ENCODE measurements at regions not wholly inside any gene's neighbourhood (a gene's known extent, or its start where the extent isn't known, plus 50 kb on each side); places are given as distances from the start of the nearest gene placed in this dataset.

DNA sequence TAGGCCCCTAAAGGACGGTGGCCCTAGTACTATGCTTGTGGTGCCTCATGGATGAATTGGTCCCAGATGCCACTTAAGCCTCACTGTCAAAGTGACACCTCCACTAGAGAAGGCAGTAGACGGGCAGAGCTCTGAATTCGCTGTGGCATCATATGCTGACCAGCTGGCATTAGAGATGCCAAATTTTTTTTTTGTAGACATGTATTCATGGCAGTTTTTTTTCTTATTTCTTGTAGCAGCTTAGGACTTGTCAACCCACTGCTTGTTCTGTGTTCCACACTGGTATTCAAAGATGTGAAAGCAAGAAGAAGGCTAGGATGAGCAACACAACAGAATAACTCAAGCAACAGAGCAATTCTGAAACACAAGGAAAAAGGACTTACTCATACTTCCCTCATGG, 212.5 kb downstream of the DLEU7 start:
- H3K27me3 Mint-ChIP-seq (ENCODE audit: insufficient read depth, unreplicated experiment), result no peaks in the 10 kb centered on the region
- H3K4me3 Mint-ChIP-seq (ENCODE audit: unreplicated experiment), result no peak overlapping the region
- no peaks in the 10 kb centered on the region for H3K9me3 Mint-ChIP-seq (ENCODE audit: unreplicated experiment)
- intact Hi-C loops (cut with micrococcal nuclease), result no loop called here
- CTCF ChIA-PET, result interaction anchor here (0.8 kb wide), 1 partner anchor 30 kb away, joined by 4 read pairs; no protein-coding TSS in a partner anchor
- POLR2A ChIA-PET, result interaction anchor here (1.0 kb wide), 1 partner anchor 10 kb away, joined by 3 read pairs; no protein-coding TSS in a partner anchor
- DNase-seq (ENCODE audit: unreplicated experiment), result no peak
- no TSS peak for BruUV-seq (replicated peaks)
- no peaks in the 10 kb centered on the region for H3K36me3 Mint-ChIP-seq (ENCODE audit: insufficient read depth, unreplicated experiment)
- H3K4me1 Mint-ChIP-seq (ENCODE audit: insufficient read depth, unreplicated experiment), result no peaks in the 10 kb centered on the region
- TF ChIP-seq, protein P1, sequence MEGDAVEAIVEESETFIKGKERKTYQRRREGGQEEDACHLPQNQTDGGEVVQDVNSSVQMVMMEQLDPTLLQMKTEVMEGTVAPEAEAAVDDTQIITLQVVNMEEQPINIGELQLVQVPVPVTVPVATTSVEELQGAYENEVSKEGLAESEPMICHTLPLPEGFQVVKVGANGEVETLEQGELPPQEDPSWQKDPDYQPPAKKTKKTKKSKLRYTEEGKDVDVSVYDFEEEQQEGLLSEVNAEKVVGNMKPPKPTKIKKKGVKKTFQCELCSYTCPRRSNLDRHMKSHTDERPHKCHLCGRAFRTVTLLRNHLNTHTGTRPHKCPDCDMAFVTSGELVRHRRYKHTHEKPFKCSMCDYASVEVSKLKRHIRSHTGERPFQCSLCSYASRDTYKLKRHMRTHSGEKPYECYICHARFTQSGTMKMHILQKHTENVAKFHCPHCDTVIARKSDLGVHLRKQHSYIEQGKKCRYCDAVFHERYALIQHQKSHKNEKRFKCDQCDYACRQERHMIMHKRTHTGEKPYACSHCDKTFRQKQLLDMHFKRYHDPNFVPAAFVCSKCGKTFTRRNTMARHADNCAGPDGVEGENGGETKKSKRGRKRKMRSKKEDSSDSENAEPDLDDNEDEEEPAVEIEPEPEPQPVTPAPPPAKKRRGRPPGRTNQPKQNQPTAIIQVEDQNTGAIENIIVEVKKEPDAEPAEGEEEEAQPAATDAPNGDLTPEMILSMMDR (IDR thresholded peaks at IDR 0.05; ENCODE audit: unreplicated experiment), result no peak
- no peak overlapping the region for H3K27ac Mint-ChIP-seq (ENCODE audit: low read depth, unreplicated experiment)

DNA sequence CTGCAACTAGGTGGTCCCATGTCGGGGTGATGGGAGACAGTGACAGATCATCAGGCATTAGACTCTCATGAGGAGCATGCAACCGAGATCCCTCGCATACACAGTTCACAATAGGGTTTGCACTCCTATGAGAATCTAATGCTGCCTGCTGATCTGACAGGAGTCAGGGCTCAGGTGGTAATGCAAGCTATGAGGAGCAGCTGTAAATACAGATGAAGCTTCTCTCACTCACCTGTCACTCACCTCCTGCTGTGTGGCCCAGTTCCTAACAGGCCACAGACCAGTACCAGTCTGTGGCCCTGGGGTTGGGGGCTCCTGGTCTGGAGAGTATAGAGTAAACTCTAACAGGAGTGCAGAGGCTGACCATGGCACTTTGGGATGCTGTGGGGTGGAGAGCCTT, 209.2 kb downstream of the DLEU7 start:
- ChIA-PET POLR2A (no interaction called here), CTCF (interaction anchor here (0.6 kb wide), 1 partner anchor 807 kb away, joined by 3 read pairs; no protein-coding TSS in a partner anchor)
- Mint-ChIP-seq H3K4me3 (ENCODE audit: unreplicated experiment) (no peak overlapping the region), H3K27me3 (ENCODE audit: insufficient read depth, unreplicated experiment) (no peaks in the 10 kb centered on the region), H3K36me3 (ENCODE audit: insufficient read depth, unreplicated experiment) (no peaks in the 10 kb centered on the region), H3K27ac (ENCODE audit: low read depth, unreplicated experiment) (no peak overlapping the region), H3K4me1 (ENCODE audit: insufficient read depth, unreplicated experiment) (no peaks in the 10 kb centered on the region), H3K9me3 (ENCODE audit: unreplicated experiment) (no peaks in the 10 kb centered on the region)
- BruUV-seq (replicated peaks), result no TSS peak
- no peak for DNase-seq (ENCODE audit: unreplicated experiment)
- TF ChIP-seq, protein P1 (IDR thresholded peaks at IDR 0.05; ENCODE audit: unreplicated experiment), result no peak
- intact Hi-C loops (cut with micrococcal nuclease), result no loop called here

DNA sequence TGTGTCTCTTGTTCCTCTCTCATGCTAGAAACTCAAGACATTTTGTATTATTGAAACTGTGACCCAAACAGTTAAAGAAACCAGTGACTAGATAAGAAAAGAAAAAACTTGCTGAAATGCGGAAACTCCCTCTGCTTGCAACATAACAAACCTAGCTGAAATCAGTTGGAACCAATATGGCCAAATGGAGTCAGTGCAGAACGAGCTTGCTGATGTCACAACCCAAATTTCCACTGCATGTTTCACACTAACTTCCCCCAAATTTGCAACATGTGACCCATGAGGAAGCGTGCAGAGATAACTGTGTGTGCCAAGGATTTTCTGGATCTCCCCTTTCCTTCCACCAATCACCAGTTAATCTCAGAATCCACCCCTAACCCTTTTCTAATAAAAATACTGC, 208.0 kb downstream of the DLEU7 start:
- BruUV-seq (replicated peaks), result no TSS peak
- no peak for DNase-seq (ENCODE audit: unreplicated experiment)
- H3K27ac Mint-ChIP-seq (ENCODE audit: low read depth, unreplicated experiment), result no peak overlapping the region
- H3K9me3 Mint-ChIP-seq (ENCODE audit: unreplicated experiment), result no peaks in the 10 kb centered on the region
- TF ChIP-seq, protein P1 (IDR thresholded peaks at IDR 0.05; ENCODE audit: unreplicated experiment), result no peak
- H3K36me3 Mint-ChIP-seq (ENCODE audit: insufficient read depth, unreplicated experiment), result no peaks in the 10 kb centered on the region
- ChIA-PET POLR2A (interaction anchor here (0.8 kb wide), 1 partner anchor 10 kb away, joined by 3 read pairs; no protein-coding TSS in a partner anchor), CTCF (interaction anchor here (0.9 to 1.0 kb wide), 2 partner anchors 98 to 166 kb away, joined by 3 read pairs; no protein-coding TSS in a partner anchor)
- no peaks in the 10 kb centered on the region for H3K27me3 Mint-ChIP-seq (ENCODE audit: insufficient read depth, unreplicated experiment)
- intact Hi-C loops (cut with micrococcal nuclease), result no loop called here
- no peaks in the 10 kb centered on the region for H3K4me1 Mint-ChIP-seq (ENCODE audit: insufficient read depth, unreplicated experiment)
- no peak overlapping the region for H3K4me3 Mint-ChIP-seq (ENCODE audit: unreplicated experiment)

DNA sequence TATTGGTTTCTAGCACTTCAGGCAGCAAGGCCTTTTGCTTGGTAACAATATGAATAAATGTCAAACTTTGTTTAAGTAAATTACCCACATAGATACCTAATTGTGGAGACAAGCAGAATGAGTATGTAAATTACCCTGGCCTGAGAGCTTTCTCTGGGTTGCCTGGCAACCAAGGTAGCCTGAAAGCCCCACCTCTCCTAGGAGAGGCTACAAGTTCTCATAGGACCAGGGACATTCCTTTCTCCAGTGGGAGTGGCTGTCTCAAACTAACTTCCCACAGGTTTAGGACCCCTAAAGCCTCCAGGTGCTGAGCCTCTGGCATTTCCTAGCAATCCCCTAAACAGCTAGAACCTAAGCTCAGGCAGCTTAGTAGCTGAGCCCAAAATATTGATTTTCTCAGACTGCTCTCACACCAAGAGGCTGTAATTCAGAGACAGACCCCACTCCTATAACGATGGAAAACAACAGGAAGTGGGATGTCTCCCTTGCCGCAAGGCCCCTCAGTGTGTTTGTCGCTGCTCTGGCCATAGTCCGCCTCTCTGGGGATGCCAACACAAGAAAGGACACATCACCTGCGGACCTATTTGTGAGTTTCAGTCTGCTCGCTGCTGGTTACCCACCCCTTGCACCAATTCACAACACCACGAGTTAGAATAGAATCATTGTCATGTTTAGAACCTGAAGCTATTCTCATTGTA, 207.3 kb downstream of the DLEU7 start:
- ChIA-PET POLR2A (interaction anchor here (0.8 kb wide), 1 partner anchor 10 kb away, joined by 3 read pairs; no protein-coding TSS in a partner anchor), CTCF (interaction anchor here (0.9 to 1.0 kb wide), 2 partner anchors 99 to 165 kb away, joined by 3 read pairs; no protein-coding TSS in a partner anchor)
- intact Hi-C loops (cut with micrococcal nuclease), result no loop called here
- no peaks in the 10 kb centered on the region for H3K27me3 Mint-ChIP-seq (ENCODE audit: insufficient read depth, unreplicated experiment)
- no peaks in the 10 kb centered on the region for H3K4me1 Mint-ChIP-seq (ENCODE audit: insufficient read depth, unreplicated experiment)
- DNase-seq (ENCODE audit: unreplicated experiment), result no peak
- H3K27ac Mint-ChIP-seq (ENCODE audit: low read depth, unreplicated experiment), result no peak overlapping the region
- no peaks in the 10 kb centered on the region for H3K36me3 Mint-ChIP-seq (ENCODE audit: insufficient read depth, unreplicated experiment)
- H3K9me3 Mint-ChIP-seq (ENCODE audit: unreplicated experiment), result no peaks in the 10 kb centered on the region
- no peak overlapping the region for H3K4me3 Mint-ChIP-seq (ENCODE audit: unreplicated experiment)
- TF ChIP-seq, protein P1 (IDR thresholded peaks at IDR 0.05; ENCODE audit: unreplicated experiment), result no peak
- no TSS peak for BruUV-seq (replicated peaks)
